Neuron (in vitro differentiated cells): ENCODE measurements at regions not wholly inside any gene's neighbourhood (a gene's known extent, or its start where the extent isn't known, plus 50 kb on each side); places are given as distances from the start of the nearest gene placed in this dataset.

ENCODE experiments used
- H2AFZ ChIP-seq: one replicate; pipeline ENCODE4 v1.6.1; 2013; ENCODE audit warnings: low read depth, mild to moderate bottlenecking, inconsistent platforms, low read length, moderate library complexity
- H3K27me3 ChIP-seq: one replicate; pipeline ENCODE4 v1.6.1; 2013; ENCODE audit warnings: low read length; ENCODE audit not compliant: insufficient read depth
- H3K36me3 ChIP-seq: one replicate; pipeline ENCODE4 v1.6.1; 2013; ENCODE audit warnings: low read length; ENCODE audit not compliant: insufficient read depth
- H3K4me1 ChIP-seq: one replicate; pipeline ENCODE4 v1.6.1; 2013; ENCODE audit warnings: low read length; ENCODE audit not compliant: insufficient read depth
- H3K4me3 ChIP-seq: 2 replicates; pipeline ENCODE4 v1.5.1; 2013; ENCODE audit warnings: mild to moderate bottlenecking, low read length, moderate library complexity
- H3K9me3 ChIP-seq: one replicate; pipeline ENCODE4 v1.6.1; 2013; ENCODE audit warnings: low read length

DNA sequence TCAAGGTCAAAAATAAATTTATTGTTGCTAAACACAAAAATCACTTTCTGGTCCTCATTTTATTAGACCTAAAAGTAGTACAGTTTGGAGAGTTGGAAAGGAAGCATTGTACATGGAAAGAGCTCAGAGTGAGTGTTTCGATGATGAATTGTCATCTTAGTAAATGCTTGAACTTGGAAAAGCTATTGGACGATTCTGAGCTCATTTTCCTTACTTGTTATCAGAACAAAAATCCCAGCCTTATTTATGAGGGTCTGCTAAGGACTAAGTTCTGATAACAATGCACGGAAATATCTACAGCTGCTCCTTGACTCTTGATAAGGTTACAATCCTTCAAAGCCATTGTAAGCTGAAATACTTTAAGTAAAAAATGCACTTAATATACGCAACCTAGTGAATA, 710.0 kb upstream of the PTBP2 start:
- Histone ChIP-seq H3K4me1 (no peaks in the 10 kb centered on the region), H3K27me3 (no peaks in the 10 kb centered on the region), H3K36me3 (no peaks in the 10 kb centered on the region), H3K4me3 (no peak overlapping the region), H3K9me3 (no peaks in the 10 kb centered on the region), H2AFZ (no peak overlapping the region)

DNA sequence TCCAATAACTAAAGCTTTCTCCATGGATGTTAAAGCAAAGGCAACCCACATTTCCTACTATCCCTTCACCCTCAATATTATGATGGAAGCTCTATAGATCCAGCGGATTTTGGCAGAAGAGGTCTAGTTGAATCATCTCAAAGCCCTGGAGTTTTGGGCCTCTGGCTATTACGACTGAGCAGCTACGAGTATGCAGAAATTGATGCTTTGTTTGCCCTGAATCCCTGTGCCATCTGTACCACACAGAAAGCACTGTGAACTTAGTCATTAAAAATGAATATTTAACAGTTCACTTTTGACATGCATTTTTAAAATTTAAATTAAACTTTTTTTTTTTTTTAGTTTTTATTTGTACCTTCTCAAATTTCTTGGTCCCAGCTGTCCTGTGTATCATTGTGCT, 705.4 kb upstream of the PTBP2 start:
- no peaks in the 10 kb centered on the region for H3K27me3 ChIP-seq
- no peak overlapping the region for H3K4me3 ChIP-seq
- no peak overlapping the region for H2AFZ ChIP-seq
- H3K9me3 ChIP-seq, result no peaks in the 10 kb centered on the region
- no peaks in the 10 kb centered on the region for H3K4me1 ChIP-seq
- no peaks in the 10 kb centered on the region for H3K36me3 ChIP-seq

DNA sequence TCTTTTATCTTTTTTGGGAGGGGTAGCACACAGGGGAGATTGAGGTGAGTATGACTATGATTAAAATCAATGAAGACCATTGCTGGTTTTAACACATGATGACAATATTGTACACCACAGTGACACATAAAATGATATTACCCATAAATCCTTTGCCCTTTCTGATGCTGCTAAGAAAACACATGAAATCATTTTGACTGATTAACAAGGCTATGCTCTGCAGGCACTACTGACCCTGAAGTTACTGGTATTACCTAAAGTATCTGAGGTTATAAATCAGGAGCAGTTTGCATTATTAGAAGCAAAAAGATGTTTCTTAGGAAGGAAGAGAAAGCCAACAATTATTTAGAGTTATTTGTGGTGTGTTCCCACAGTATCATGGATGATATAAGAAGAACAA, 701.2 kb upstream of the PTBP2 start:
- H3K4me3 ChIP-seq, result no peak overlapping the region
- H3K27me3 ChIP-seq, result no peaks in the 10 kb centered on the region
- no peaks in the 10 kb centered on the region for H3K9me3 ChIP-seq
- no peak overlapping the region for H2AFZ ChIP-seq
- no peaks in the 10 kb centered on the region for H3K4me1 ChIP-seq
- H3K36me3 ChIP-seq, result no peaks in the 10 kb centered on the region

DNA sequence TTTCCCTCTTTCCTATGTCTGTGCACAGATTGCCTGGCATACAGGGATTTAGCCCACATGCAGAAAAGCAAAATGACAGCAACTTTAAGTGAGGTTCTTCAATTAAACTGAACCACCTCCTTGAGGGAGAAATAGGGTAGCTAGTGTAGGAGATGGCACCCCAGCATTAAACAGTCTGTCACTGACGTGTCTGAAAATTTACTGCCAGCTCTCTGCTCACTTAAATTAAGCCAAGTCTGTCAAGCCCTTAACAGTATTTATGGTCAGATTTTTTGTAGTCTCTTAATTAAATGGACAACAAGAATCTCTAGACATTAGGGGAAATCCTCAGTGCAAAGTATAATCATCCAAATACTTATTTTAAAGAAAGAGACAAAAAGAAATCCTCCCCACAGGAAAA, 696.5 kb upstream of the PTBP2 start:
- no peak overlapping the region for H3K4me3 ChIP-seq
- no peaks in the 10 kb centered on the region for H3K4me1 ChIP-seq
- no peak overlapping the region for H2AFZ ChIP-seq
- no peaks in the 10 kb centered on the region for H3K36me3 ChIP-seq
- peaks cover 4% of the 10 kb centered on the region for H3K9me3 ChIP-seq
- no peaks in the 10 kb centered on the region for H3K27me3 ChIP-seq

DNA sequence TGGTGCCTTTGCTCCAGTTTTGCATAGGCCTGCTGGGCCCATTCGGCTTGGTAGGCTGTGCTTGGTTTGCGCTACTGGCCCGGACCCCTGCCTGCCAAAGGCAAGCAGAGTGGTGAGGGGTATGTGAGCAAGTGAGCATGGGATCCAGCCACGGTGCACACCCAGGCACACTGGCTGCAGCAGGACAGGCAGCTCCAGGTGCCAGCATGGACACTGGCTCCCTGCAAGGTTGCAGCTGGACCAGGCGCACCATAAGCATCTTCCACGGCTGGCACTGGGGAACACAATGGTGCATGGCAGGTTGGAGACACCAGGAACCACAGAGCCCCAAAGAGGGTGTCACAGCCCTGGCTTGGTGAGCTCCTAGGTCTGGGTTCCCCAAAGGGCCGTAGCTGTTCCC, 693.5 kb upstream of the PTBP2 start:
- Histone ChIP-seq H3K36me3 (no peaks in the 10 kb centered on the region), H3K4me3 (no peak overlapping the region), H3K27me3 (no peaks in the 10 kb centered on the region), H2AFZ (no peak overlapping the region), H3K4me1 (no peaks in the 10 kb centered on the region), H3K9me3 (peaks cover 4% of the 10 kb centered on the region)

DNA sequence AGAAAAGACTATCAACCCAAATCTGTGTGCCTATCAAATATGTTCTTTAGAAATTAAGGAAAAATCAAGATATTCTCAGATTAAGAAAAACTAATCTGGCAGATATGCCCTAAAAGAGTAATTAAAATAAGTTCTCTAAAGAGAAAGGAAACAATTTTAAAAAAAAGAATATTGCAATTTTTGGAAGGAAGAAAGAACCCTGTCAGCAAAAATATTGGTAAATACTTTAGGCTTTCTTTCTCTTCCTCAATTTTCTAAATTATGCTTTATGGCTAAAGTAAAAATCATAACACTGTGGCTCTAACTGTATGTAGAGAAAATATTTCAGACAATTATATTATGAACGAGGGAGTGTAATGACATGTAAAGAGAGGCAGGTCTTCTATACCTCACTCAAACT, 691.3 kb upstream of the PTBP2 start:
- Histone ChIP-seq H2AFZ (no peak overlapping the region), H3K4me3 (no peak overlapping the region), H3K9me3 (peaks cover 4% of the 10 kb centered on the region), H3K4me1 (no peaks in the 10 kb centered on the region), H3K36me3 (no peaks in the 10 kb centered on the region), H3K27me3 (no peaks in the 10 kb centered on the region)

DNA sequence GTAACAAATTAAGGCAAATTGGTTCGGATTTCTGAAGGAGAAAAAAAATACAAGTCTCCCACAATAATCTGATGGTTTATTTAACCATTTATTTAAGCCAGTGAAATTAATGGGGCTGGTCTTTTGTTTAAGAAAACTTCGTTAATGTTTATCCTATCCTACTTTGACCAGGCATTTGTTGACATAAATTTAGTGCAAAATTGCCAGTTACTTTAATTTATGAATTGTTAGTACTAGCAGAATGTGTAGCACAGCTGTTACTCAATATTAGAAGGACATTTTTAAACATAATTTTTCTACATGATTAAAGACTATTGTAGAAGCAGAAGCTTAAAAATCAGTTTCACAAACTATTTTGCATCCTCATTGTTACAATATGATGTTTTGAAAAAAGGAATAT, 687.6 kb upstream of the PTBP2 start:
- H2AFZ ChIP-seq, result no peak overlapping the region
- H3K36me3 ChIP-seq, result no peaks in the 10 kb centered on the region
- peaks cover under 1% of the 10 kb centered on the region for H3K9me3 ChIP-seq
- H3K27me3 ChIP-seq, result no peaks in the 10 kb centered on the region
- no peak overlapping the region for H3K4me3 ChIP-seq
- H3K4me1 ChIP-seq, result no peaks in the 10 kb centered on the region

DNA sequence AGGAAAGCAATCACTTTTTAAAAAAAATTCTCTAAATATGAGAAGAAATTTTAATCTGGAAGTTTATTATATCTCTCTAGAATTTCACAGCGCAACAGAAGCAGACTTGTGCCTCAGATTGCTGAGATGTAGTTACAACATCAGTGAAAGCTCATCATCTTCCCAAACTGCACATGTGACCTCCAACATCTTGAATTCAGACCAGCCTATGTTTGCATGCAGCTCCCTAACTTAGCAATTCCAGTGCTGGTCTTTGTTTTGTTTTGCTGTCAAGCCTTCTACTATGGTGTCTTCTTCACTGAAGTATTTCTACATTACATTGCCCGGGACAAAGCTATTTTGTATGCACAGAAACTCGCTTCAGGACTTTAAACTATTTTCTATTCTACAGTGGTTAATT, 684.8 kb upstream of the PTBP2 start:
- no peaks in the 10 kb centered on the region for H3K9me3 ChIP-seq
- H3K36me3 ChIP-seq, result no peaks in the 10 kb centered on the region
- no peak overlapping the region for H3K4me3 ChIP-seq
- H3K4me1 ChIP-seq, result no peaks in the 10 kb centered on the region
- H3K27me3 ChIP-seq, result no peaks in the 10 kb centered on the region
- H2AFZ ChIP-seq, result no peak overlapping the region

DNA sequence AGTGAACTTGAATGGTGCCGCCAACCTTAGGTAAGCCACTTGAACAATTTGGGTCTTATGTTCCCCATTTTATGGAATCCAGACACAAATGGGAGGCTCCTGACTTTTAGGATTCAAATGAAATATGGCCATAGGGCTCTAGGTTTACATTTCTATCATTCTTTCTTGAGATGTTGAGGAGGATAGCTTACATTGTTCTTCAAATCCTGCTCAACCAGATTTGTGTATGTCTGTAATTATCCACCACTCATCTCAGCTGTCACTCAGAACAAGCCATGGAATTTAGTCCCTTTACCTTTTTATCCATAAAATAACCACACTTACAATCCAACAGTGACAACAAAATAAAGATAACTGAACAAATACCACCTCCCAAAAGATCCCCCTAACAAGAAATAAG, 682.9 kb upstream of the PTBP2 start:
- Histone ChIP-seq H2AFZ (no peak overlapping the region), H3K4me3 (no peak overlapping the region), H3K4me1 (no peaks in the 10 kb centered on the region), H3K9me3 (no peaks in the 10 kb centered on the region), H3K27me3 (no peaks in the 10 kb centered on the region), H3K36me3 (no peaks in the 10 kb centered on the region)

DNA sequence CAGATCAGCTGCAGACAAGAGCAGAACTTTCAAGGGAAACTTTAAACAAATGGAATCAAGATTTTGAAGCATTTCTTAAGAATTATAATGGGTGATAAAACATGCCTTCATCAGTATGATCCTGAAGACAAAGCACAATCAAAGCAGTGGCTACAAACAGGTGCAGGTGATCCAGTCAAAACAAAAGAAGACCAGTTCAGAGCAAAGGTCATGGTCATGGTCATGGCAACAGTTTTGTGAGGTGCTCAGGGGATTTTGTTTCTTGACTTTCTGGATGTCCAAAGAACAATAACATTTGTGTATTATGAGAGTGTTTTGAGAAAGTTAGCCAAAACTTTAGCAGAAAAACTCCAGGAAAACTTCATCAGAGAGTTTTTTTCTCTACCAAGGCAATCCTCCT, 681.7 kb upstream of the PTBP2 start:
- H2AFZ ChIP-seq, result no peak overlapping the region
- no peak overlapping the region for H3K4me3 ChIP-seq
- no peaks in the 10 kb centered on the region for H3K9me3 ChIP-seq
- H3K27me3 ChIP-seq, result no peaks in the 10 kb centered on the region
- H3K4me1 ChIP-seq, result peaks cover under 1% of the 10 kb centered on the region
- no peaks in the 10 kb centered on the region for H3K36me3 ChIP-seq

DNA sequence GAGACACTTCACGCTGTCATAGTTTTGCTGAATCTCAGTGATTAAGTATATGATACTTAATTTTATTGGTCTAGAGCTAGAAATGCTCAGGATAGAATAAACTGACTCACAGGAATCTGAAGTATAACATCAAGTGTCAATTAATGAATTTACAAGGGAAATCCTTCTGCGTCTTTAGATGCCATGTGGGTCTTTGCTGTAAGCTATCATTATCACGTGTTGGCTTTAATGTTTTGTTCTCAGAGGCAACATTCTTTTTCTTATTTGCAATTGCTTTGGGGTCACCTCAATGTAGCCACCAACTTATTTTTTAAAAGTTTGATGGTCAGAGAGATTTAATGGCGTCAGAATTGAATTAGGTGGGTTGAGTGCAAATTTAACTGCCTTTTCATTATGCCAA, 680.1 kb upstream of the PTBP2 start:
- H2AFZ ChIP-seq, result no peak overlapping the region
- no peaks in the 10 kb centered on the region for H3K9me3 ChIP-seq
- peaks cover 4% of the 10 kb centered on the region for H3K4me1 ChIP-seq
- no peaks in the 10 kb centered on the region for H3K27me3 ChIP-seq
- H3K36me3 ChIP-seq, result no peaks in the 10 kb centered on the region
- H3K4me3 ChIP-seq, result no peak overlapping the region

DNA sequence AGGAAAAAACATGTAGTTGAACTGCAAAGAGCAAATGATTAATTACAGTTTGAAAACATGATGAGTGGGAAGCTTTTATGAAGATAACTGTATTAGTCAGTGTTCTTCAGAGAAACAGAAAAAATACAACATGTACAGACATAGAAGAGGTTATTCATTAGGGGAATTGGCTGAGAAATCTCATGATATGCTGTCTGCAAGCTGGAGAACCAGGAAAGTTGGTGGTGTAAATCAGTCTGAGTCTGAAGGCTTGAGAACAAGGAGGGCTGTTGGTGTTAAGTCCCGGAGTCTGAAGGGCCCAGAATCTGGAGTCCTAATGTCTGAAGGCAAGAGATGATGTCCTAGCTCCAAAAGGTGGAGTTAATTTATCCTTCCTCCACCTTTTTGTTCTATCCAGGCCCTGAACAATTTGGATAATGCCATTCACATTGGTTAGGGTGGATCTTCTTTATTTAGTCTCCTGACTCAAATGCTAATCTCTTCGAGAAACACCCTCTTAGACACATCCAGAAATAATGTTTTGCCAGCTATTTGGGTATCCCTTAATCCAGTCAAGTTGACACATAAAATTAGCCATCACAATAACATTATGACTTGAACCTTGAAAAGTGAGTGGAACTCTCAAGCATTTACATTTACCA, 672.9 kb upstream of the PTBP2 start:
- Histone ChIP-seq H3K27me3 (no peaks in the 10 kb centered on the region), H2AFZ (no peak overlapping the region), H3K36me3 (no peaks in the 10 kb centered on the region), H3K9me3 (no peaks in the 10 kb centered on the region), H3K4me1 (peaks cover 4% of the 10 kb centered on the region), H3K4me3 (no peak overlapping the region)

DNA sequence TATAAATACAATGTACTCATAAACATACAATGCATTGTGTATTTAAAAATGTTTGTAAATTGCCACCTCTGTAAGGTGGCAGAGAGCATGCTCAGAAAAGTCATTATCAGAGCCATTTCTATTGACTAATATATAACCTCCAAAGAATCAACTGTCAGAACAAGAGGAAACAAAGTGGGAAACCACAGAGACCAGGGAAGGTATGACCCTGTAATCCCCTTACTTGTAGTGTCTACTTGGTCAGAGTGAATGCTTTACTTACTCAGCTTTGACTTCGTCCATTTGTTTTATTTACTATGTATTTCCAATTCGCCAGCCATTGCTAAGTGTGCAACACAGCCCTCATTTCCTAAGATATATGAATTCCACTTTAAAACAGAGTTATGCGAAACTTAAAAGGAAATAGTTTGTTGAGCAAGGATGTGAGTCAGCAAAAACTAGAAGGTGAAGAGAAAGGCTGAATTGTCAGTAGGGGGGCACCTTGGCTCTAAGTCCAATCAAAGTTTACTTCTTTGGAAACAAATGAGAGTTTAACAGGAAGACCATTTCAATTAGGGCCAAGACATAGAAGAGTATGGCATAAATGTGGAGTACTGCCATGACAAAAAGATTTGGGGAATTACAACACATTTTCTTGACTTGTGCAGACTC, 671.7 kb upstream of the PTBP2 start:
- no peak overlapping the region for H2AFZ ChIP-seq
- no peaks in the 10 kb centered on the region for H3K9me3 ChIP-seq
- H3K4me3 ChIP-seq, result no peak overlapping the region
- no peaks in the 10 kb centered on the region for H3K36me3 ChIP-seq
- peaks cover 3% of the 10 kb centered on the region for H3K4me1 ChIP-seq
- no peaks in the 10 kb centered on the region for H3K27me3 ChIP-seq

DNA sequence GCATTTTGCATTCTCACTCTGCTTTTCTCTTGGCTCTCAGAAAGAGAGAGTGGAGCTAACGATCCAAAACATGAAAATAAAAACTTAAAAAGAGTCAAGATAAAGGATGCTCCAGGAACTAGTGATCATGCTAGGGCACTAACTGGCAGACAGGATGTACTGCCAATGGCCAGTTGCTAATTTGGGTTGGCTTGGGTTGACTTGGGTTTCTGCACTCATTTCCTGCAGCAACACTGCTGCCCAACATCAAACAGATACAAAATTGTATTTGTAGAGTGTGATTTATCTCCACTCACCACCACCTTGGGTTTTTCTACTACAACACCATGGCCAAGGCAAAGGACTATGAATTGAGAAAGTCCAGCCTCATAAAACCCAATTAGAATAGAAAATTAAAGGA, 662.3 kb upstream of the PTBP2 start:
- Histone ChIP-seq H3K4me3 (no peak overlapping the region), H2AFZ (no peak overlapping the region), H3K36me3 (no peaks in the 10 kb centered on the region), H3K4me1 (no peaks in the 10 kb centered on the region), H3K9me3 (no peaks in the 10 kb centered on the region), H3K27me3 (no peaks in the 10 kb centered on the region)
